HCT116 (cell line): ENCODE measurements at regions not wholly inside any gene's neighbourhood (a gene's known extent, or its start where the extent isn't known, plus 50 kb on each side); places are given as distances from the start of the nearest gene placed in this dataset.

Experiments used
- ATAC-seq: fragments of 200-7000 bp; cut with Tn5 transposase; 2 replicates; pipeline ENCODE4 v1.9.1; 2020; ENCODE audit warnings: mild to moderate bottlenecking, moderate library complexity
- BruUV-seq: library from RNA; stranded (reverse); fragments of 400-500 nt; replicated peaks from 2 replicates; lab custom pipeline; 2021; lab: Mats Ljungman, UMichigan
- CTCF ChIA-PET: fragments of 300-600 bp; sonication (Branson Sonifier 250); formaldehyde crosslinking; loops from one replicate; lab custom pipeline; 2021; ENCODE audit warnings: antibody characterized with exemption; lab: Charles Lee
- POLR2A ChIA-PET: fragments of 300-600, 350-600 bp; sonication (Branson Sonifier 250); formaldehyde crosslinking; loops from one replicate; lab custom pipeline; 2021; ENCODE audit warnings: antibody characterized with exemption; lab: Charles Lee
- RAD21 ChIA-PET, 2 experiments: fragments of 300-600 bp; sonication (Branson Sonifier 250); formaldehyde crosslinking; loops; one replicate each; lab custom pipeline; 2023; ENCODE audit warnings: low total read pairs in 2 of 2; ENCODE audit not compliant: uncharacterized antibody in 2 of 2, unreplicated experiment in 2 of 2, low non-redundant PET in 1 of 2; lab: Charles Lee
- DNase-seq: peaks from one replicate; pipeline ENCODE4 v3.0.0-alpha.2; 2010; ENCODE audit warnings: low read depth, low spot score
- H2AFZ ChIP-seq: fragments of 200-600 bp; shearing (Covaris generic), sonication (generic); 2 replicates; pipeline ENCODE4 v1.6.1; 2017; ENCODE audit warnings: low read depth, mixed run types, mixed read lengths, antibody characterized with exemption, low read length; ENCODE audit not compliant: poor library complexity, severe bottlenecking
- H3K27ac ChIP-seq: 2 replicates; pipeline ENCODE4 v1.5.1; 2012; ENCODE audit warnings: low read depth, low read length
- H3K27me3 ChIP-seq: fragments of 200-600 bp; sonication (generic); 2 replicates; pipeline ENCODE4 v1.6.1; 2016; ENCODE audit warnings: mixed run types, low read length, mixed read lengths; ENCODE audit not compliant: insufficient read depth
- H3K36me3 ChIP-seq, 2 experiments: fragments of 200-500 bp in 1 of 2; fragments of 200-600 bp in 1 of 2; sonication (Bioruptor generic) in 1 of 2; sonication (generic) in 1 of 2; 2 replicates each; pipeline versions ENCODE4 v1.5.1 to v1.6.1; 2014 to 2016; ENCODE audit warnings: low read length in 2 of 2, inconsistent platforms in 1 of 2, mixed read lengths in 1 of 2, mixed run types in 1 of 2; ENCODE audit not compliant: insufficient read depth in 2 of 2, control insufficient read depth in 1 of 2
- H3K4me1 ChIP-seq, 2 experiments: fragments of 200-600 bp in 1 of 2; sonication (generic) in 1 of 2; 2 replicates each; pipeline versions ENCODE4 v1.5.1 to v1.6.1; 2012 to 2017; ENCODE audit warnings: low read length in 2 of 2, inconsistent platforms in 1 of 2, mild to moderate bottlenecking in 1 of 2, mixed read lengths in 1 of 2, mixed run types in 1 of 2, moderate library complexity in 1 of 2; ENCODE audit not compliant: insufficient read depth in 2 of 2, control insufficient read depth in 1 of 2
- H3K4me2 ChIP-seq: fragments of 200-600 bp; sonication (generic); 2 replicates; pipeline ENCODE4 v1.6.1; 2017; ENCODE audit warnings: mixed run types, low read length, mixed read lengths
- H3K4me3 ChIP-seq, 2 experiments: fragments of 200-600 bp in 1 of 2; sonication (generic) in 1 of 2; replicated peaks in 1 of 2; 2 replicates each; pipeline ENCODE4 v1.5.1; 2011 to 2016; ENCODE audit warnings: low read length in 2 of 2, control low read depth in 1 of 2, low read depth in 1 of 2, mild to moderate bottlenecking in 1 of 2, mixed read lengths in 1 of 2, mixed run types in 1 of 2
- H3K79me2 ChIP-seq: fragments of 200-600 bp; sonication (generic); 2 replicates; pipeline ENCODE4 v1.6.1; 2017; ENCODE audit warnings: mild to moderate bottlenecking, mixed run types, low read length, moderate library complexity, mixed read lengths; ENCODE audit not compliant: insufficient read depth
- H3K9ac ChIP-seq: fragments of 200-600 bp; sonication (generic); 2 replicates; pipeline ENCODE4 v1.6.1; 2016; ENCODE audit warnings: low read length, mixed read lengths
- H3K9me2 ChIP-seq: fragments of 200-600 bp; sonication (generic), shearing (Covaris generic); 2 replicates; pipeline ENCODE4 v1.6.1; 2017; ENCODE audit warnings: mixed run types, mild to moderate bottlenecking, moderate library complexity; ENCODE audit not compliant: insufficient read depth
- H3K9me3 ChIP-seq, 2 experiments: fragments of 200-500 bp in 1 of 2; fragments of 200-600 bp in 1 of 2; sonication (Bioruptor generic) in 1 of 2; sonication (generic) in 1 of 2; 2 replicates each; pipeline ENCODE4 v1.6.1; 2014 to 2017; ENCODE audit warnings: low read length in 2 of 2, mixed read lengths in 2 of 2, inconsistent platforms in 1 of 2, low read depth in 1 of 2, mild to moderate bottlenecking in 1 of 2, mixed run types in 1 of 2, moderate library complexity in 1 of 2; ENCODE audit not compliant: control insufficient read depth in 1 of 2, insufficient read depth in 1 of 2
- H4K20me1 ChIP-seq: fragments of 200-600 bp; sonication (generic), shearing (Covaris generic); 2 replicates; pipeline ENCODE4 v1.6.1; 2017; ENCODE audit warnings: mixed run types, mild to moderate bottlenecking, moderate library complexity; ENCODE audit not compliant: insufficient read depth
- CBX3 ChIP-seq: IDR thresholded peaks from 2 replicates; pipeline ENCODE4 v1.6.1; 2012; ENCODE audit warnings: low read depth
- CEBPB ChIP-seq: IDR thresholded peaks from 2 replicates; pipeline ENCODE4 v1.6.1; 2012; ENCODE audit warnings: low read depth
- EGR1 ChIP-seq: IDR thresholded peaks from 2 replicates; pipeline ENCODE4 v1.6.1; 2012; ENCODE audit warnings: low read depth
- ELF1 ChIP-seq: IDR thresholded peaks from 2 replicates; pipeline ENCODE4 v1.6.1; 2012; ENCODE audit warnings: low read depth, borderline replicate concordance
- EZH2 ChIP-seq: fragments of 200-600 bp; sonication (generic); IDR thresholded peaks from 2 replicates; pipeline ENCODE4 v1.6.1; 2017; ENCODE audit warnings: antibody characterized with exemption, mixed run types
- EZH2phosphoT487 ChIP-seq: fragments of 200-600 bp; IDR thresholded peaks from 2 replicates; pipeline ENCODE4 v1.6.1; 2018; ENCODE audit warnings: antibody characterized with exemption, borderline replicate concordance
- FOSL1 ChIP-seq: IDR thresholded peaks from 2 replicates; pipeline ENCODE4 v1.6.1; 2012; ENCODE audit warnings: low read depth
- JUND ChIP-seq: IDR thresholded peaks from 2 replicates; pipeline ENCODE4 v1.6.1; 2012
- RAD21 ChIP-seq: IDR thresholded peaks from 2 replicates; pipeline ENCODE4 v1.6.1; 2012; ENCODE audit warnings: low read depth, mild to moderate bottlenecking
- SIN3A ChIP-seq: IDR thresholded peaks from 2 replicates; pipeline ENCODE4 v1.6.1; 2012; ENCODE audit warnings: low read depth
- SRF ChIP-seq: IDR thresholded peaks from 2 replicates; pipeline ENCODE4 v1.6.1; 2012; ENCODE audit warnings: low read depth
- ZNF274 ChIP-seq: fragments of 200-500 bp; sonication (Bioruptor generic); IDR thresholded peaks from 2 replicates; pipeline ENCODE4 v1.6.1; 2014; ENCODE audit warnings: mild to moderate bottlenecking, low read depth, low read length, inconsistent platforms
- intact Hi-C: fragments of 100-400 bp; cut with micrococcal nuclease; formaldehyde crosslinking; loops from 2 replicates; pipeline ENCODE4 v1.10.0; 2022
- TF ChIP-seq, protein P1 (sequence below): IDR thresholded peaks from 2 replicates; pipeline ENCODE4 v1.6.1; 2012
- TF ChIP-seq, protein P2 (sequence below): IDR thresholded peaks from 2 replicates; pipeline ENCODE4 v1.6.1; 2012
- TF ChIP-seq, protein P3 (sequence below): IDR thresholded peaks from 2 replicates; pipeline ENCODE4 v1.6.1; 2011; ENCODE audit warnings: mild to moderate bottlenecking, low read length, moderate library complexity; ENCODE audit not compliant: insufficient replicate concordance; ENCODE audit errors: extremely low read depth
- TF ChIP-seq, protein P4 (sequence below), 3 experiments: fragments of 200-600 bp in 1 of 3; sonication (generic) in 1 of 3; IDR thresholded peaks in 2 of 3; conservative IDR thresholded peaks in 1 of 3; 2 replicates each; pipeline ENCODE4 v1.5.1; 2012 to 2017; ENCODE audit warnings: low read depth in 2 of 3, low read length in 2 of 3, antibody characterized with exemption in 1 of 3, borderline replicate concordance in 1 of 3, control low read depth in 1 of 3, mild to moderate bottlenecking in 1 of 3, mixed read lengths in 1 of 3, mixed run types in 1 of 3, moderate library complexity in 1 of 3; ENCODE audit not compliant: insufficient read depth in 1 of 3
- TF ChIP-seq, protein P5 (sequence below): IDR thresholded peaks from 2 replicates; pipeline ENCODE4 v1.6.1; 2012; ENCODE audit warnings: low read depth

DNA sequence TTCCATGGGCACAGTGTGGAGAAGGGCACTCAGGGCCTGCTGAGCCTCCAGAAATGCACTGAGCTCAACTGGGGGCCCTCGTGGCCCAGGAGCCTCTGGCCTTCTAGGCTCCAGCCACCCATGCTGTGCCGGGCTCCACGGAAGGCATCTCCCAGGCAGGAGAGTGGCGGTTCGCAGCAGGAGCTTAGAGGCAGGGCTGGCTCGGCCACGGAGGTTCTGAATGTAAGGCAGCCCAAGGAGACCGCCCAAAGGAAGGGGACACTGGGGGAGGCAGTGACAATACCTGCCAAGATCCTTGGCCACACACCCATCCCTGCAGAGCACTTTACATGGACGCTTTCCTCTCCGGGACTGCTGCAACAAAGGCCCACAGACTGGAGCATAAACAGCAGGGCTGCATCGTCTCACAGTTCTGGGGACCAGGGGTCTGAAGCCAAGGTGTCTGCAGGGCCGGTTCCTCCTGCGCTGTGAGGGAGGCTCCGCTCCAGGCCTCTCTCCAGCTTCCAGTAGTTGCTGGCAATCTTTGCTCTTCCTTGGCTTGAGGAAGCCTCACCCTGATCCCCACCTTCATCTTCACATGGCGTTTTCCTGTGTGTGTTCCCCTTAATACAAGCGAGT lies 128.2 kb upstream of the CDH4 start:
- no peaks in the 10 kb centered on the region for H3K9me2 ChIP-seq
- no peak for DNase-seq
- TF ChIP-seq SRF (no peak), EZH2 (no peak), CBX3 (no peak), RAD21 (no peak), FOSL1 (no peak), ELF1 (no peak), CEBPB (no peak), EZH2phosphoT487 (no peak), ZNF274 (no peak), SIN3A (no peak), EGR1 (no peak), JUND (no peak)
- TF ChIP-seq, protein P1, sequence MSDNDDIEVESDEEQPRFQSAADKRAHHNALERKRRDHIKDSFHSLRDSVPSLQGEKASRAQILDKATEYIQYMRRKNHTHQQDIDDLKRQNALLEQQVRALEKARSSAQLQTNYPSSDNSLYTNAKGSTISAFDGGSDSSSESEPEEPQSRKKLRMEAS, result no peak
- TF ChIP-seq, protein P2, sequence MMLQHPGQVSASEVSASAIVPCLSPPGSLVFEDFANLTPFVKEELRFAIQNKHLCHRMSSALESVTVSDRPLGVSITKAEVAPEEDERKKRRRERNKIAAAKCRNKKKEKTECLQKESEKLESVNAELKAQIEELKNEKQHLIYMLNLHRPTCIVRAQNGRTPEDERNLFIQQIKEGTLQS, result no peak
- TF ChIP-seq, protein P3, sequence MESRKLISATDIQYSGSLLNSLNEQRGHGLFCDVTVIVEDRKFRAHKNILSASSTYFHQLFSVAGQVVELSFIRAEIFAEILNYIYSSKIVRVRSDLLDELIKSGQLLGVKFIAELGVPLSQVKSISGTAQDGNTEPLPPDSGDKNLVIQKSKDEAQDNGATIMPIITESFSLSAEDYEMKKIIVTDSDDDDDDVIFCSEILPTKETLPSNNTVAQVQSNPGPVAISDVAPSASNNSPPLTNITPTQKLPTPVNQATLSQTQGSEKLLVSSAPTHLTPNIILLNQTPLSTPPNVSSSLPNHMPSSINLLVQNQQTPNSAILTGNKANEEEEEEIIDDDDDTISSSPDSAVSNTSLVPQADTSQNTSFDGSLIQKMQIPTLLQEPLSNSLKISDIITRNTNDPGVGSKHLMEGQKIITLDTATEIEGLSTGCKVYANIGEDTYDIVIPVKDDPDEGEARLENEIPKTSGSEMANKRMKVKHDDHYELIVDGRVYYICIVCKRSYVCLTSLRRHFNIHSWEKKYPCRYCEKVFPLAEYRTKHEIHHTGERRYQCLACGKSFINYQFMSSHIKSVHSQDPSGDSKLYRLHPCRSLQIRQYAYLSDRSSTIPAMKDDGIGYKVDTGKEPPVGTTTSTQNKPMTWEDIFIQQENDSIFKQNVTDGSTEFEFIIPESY, result no peak
- TF ChIP-seq, protein P4, sequence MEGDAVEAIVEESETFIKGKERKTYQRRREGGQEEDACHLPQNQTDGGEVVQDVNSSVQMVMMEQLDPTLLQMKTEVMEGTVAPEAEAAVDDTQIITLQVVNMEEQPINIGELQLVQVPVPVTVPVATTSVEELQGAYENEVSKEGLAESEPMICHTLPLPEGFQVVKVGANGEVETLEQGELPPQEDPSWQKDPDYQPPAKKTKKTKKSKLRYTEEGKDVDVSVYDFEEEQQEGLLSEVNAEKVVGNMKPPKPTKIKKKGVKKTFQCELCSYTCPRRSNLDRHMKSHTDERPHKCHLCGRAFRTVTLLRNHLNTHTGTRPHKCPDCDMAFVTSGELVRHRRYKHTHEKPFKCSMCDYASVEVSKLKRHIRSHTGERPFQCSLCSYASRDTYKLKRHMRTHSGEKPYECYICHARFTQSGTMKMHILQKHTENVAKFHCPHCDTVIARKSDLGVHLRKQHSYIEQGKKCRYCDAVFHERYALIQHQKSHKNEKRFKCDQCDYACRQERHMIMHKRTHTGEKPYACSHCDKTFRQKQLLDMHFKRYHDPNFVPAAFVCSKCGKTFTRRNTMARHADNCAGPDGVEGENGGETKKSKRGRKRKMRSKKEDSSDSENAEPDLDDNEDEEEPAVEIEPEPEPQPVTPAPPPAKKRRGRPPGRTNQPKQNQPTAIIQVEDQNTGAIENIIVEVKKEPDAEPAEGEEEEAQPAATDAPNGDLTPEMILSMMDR (IDR thresholded peaks at IDR 0.05 in 2 of 3, conservative IDR thresholded peaks at IDR 0.05 in 1 of 3; ENCODE audit: borderline replicate concordance in 1 of 3, insufficient read depth in 1 of 3, low read depth in 2 of 3, low read length in 2 of 3), result no peak
- TF ChIP-seq, protein P5, sequence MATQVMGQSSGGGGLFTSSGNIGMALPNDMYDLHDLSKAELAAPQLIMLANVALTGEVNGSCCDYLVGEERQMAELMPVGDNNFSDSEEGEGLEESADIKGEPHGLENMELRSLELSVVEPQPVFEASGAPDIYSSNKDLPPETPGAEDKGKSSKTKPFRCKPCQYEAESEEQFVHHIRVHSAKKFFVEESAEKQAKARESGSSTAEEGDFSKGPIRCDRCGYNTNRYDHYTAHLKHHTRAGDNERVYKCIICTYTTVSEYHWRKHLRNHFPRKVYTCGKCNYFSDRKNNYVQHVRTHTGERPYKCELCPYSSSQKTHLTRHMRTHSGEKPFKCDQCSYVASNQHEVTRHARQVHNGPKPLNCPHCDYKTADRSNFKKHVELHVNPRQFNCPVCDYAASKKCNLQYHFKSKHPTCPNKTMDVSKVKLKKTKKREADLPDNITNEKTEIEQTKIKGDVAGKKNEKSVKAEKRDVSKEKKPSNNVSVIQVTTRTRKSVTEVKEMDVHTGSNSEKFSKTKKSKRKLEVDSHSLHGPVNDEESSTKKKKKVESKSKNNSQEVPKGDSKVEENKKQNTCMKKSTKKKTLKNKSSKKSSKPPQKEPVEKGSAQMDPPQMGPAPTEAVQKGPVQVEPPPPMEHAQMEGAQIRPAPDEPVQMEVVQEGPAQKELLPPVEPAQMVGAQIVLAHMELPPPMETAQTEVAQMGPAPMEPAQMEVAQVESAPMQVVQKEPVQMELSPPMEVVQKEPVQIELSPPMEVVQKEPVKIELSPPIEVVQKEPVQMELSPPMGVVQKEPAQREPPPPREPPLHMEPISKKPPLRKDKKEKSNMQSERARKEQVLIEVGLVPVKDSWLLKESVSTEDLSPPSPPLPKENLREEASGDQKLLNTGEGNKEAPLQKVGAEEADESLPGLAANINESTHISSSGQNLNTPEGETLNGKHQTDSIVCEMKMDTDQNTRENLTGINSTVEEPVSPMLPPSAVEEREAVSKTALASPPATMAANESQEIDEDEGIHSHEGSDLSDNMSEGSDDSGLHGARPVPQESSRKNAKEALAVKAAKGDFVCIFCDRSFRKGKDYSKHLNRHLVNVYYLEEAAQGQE, result no peak
- TF ChIP-seq, all 23 proteins: peak for 0
- no peak overlapping the region for H3K4me2 ChIP-seq
- H3K36me3 ChIP-seq, result no peaks in the 10 kb centered on the region
- ChIA-PET CTCF (no interaction called here), POLR2A (no interaction called here), RAD21 (no interaction called here)
- H3K4me3 ChIP-seq, result no peak overlapping the region
- H3K9ac ChIP-seq, result no peak overlapping the region
- no peaks in the 10 kb centered on the region for H3K27me3 ChIP-seq
- no peaks in the 10 kb centered on the region for H4K20me1 ChIP-seq
- no peak overlapping the region for H2AFZ ChIP-seq
- H3K9me3 ChIP-seq, result peaks cover 4 to 19% of the 10 kb centered on the region in 2 experiments; a peak in 2 of 4 replicates
- ATAC-seq, result no peak
- H3K27ac ChIP-seq, result no peak overlapping the region
- no peaks in the 10 kb centered on the region for H3K79me2 ChIP-seq
- H3K4me1 ChIP-seq, result no peaks in the 10 kb centered on the region
- intact Hi-C loops, result no loop called here
- BruUV-seq, result no TSS peak
